HG03460 (cell line): ENCODE measurements at regions not wholly inside any gene's neighbourhood (a gene's known extent, or its start where the extent isn't known, plus 50 kb on each side); places are given as distances from the start of the nearest gene placed in this dataset.
A peak's percentile ranks its signal among the peaks of the same experiment; 100 is the strongest.

Experiments used
- ATAC-seq: cut with Tn5 transposase; IDR thresholded peaks from one replicate; pipeline ENCODE4 v1.9.1; 2021; ENCODE audit not compliant: unreplicated experiment

DNA sequence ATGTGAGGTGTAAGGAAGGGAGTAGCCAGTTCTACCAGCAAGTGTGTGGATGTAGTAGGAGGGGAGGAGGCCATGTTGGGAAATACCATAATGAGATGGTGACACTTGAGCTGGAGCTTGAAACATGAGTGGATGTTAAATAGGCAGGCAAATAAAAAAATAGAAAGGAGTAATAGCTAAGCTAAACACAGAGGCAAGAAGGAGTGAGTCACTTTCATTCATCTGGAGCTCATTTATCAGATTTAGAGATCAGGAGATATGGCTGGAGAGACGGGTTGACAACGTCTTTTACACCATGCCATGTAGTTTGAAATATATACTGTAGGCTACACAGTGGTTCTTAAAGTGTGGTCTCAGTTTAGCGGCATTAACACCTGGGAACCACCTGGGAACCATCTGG, 390.5 kb downstream of the DIPK2A start:
- no peak for ATAC-seq

DNA sequence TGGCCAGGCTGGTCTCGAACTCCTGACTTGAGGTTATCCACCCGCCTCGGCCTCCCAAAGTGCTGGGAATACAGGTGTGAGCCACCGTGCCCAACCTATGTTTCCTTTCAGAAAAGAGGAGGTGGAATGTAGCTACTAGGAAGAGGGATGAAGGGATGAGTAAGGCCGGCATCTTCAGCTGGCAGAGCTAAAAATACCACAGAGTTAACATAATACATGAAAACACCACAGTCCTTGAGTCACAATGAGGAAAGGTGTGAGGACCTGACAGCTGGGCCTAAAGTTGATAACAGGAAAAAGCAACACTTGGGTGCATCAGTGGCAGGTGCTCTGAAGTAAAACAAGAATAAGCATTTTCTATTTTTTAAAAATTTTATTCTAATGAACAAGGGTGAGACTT, 392.2 kb downstream of the DIPK2A start:
- no peak for ATAC-seq

DNA sequence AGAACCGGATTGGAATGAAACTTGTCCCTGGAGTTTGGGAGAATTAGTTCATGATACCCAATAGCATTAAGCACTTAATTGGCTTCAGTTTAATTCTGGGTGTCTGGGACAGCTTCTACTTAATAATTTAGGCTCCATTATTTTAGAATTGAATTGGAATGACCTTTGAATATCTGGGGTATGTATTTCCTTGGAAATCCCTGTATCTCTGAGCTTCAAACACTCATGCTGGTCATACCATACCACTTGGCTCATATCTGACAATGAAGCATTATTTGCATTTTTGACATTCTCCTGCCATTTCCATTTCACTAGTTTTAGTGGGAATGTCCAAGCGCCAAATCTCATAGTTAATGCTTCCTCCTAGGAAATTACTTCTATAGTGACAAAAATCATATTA, 393.1 kb downstream of the DIPK2A start:
- no peak for ATAC-seq

DNA sequence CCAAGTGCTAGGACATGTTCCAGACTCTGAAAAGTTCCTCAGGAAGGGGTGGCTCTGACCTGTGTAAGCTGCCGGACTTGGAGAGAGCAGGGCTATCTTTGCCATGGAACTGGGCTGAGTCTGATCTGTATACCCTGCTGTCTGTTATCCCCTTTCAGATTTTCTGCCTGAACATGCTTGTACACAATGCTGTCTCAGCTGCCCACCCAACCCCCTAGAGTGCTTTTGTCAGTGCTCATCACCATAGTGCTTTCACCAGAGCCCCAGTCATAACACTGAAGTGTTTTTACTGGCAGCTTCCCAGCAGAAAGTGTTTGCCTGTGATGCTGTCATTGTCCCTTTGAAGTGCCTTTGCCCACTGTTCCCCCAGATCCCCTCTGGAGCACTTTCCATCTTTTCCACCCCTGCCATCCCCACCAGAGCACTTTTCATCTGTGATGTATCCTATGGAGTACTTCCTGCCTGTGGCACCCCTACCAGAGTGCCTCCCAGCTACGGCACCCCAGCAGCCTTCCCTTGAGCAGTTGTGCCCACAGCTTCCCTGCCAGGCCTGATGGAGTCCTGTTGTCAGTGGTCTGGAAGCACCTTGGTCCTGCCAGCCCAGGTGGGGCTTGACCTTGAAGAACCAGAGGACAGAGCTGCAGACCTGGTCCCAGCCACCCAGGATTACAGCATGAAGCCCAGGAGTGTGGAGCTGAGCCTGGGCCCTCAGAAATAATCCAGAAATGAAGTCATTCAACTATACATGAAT, 397.7 kb downstream of the DIPK2A start:
- no peak for ATAC-seq

DNA sequence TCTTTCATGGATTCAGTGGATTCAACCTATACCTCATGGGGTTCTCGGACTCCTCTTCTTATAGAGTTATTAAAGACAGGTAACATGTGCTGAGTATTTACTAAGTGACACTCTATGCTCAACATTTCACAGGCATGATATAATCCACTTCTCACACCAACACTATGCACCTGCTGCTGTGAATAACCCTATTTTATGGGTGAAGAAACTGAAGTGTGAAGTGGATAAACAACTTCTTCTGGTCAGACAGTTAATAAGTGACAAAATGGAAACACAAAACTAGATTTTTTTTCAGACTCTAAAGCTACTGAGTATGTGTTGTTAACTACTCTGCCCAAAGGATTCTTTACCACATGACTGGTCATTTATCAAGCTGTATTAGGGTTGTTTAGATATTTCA, 403.5 kb downstream of the DIPK2A start:
- no peak for ATAC-seq

DNA sequence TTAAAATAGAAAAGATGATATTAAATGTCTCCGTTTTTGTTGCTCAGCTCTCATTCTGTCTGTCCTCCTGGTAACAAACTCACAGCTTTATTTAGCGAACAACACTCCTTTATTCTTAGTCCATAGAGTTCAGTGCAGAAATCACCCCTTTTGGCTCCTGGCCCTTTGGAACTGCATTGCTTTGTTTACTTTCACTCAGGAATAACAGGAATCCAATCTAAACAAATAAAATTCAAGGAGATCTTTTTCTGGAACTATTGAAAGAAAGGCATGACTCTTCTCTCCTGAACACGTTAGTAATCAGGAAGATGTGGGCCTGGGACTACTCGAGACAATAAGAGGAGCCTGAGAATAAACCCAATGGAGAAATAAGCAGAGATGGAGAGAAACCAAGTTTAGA, 409.2 kb downstream of the DIPK2A start:
- ATAC-seq, result no peak

DNA sequence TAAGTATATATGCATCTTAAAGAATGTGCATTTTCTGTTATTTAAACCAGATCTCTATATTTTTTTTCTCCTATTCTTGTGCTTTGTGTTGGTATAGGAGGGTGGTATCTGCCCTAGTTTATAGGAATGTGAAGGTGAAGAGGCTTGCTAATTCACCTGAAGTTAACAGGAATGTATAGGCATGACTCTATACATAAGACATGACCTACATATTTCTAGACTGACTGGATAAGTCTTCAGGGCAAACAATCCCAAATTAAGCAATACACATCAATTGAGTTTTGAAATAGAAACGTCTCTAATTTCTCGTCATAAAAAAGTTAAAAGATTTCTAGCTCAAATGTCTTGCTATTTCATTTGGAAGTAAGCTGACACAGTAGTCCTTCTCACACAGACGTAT, 410.0 kb downstream of the DIPK2A start:
- no peak for ATAC-seq

DNA sequence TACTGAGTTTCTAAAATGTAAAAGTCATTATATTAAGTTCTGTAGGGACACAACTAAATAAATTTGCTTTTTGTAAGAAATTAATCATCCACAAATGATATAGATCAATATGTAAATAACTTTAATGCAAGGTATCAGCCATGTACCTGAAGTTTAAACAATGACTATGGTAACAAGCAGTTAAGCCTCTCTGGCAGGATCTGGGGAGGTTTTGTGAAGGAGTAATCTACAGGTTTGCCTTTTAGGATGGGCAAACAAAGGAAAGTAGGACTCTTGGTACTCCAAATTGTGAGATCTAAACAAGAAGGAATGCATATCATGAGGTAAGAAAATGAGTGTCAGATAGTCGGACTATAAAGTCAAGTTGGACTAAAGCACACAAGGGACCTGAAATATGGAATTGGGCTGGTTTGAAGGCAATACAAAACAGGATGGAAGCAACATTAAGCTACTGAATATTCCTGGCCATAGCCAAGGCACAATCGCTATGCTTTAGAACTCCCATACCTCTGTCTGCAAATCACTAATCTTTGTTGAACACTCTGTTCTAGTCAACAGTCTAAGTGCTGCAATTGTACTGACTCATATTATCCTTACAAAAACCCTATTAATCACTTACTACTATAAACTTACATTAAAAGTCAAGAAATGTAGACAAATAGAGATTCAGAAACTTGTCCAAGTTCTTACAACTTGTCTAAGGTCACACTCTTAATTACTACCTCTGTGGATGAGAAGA, 412.8 kb downstream of the DIPK2A start:
- no peak for ATAC-seq

DNA sequence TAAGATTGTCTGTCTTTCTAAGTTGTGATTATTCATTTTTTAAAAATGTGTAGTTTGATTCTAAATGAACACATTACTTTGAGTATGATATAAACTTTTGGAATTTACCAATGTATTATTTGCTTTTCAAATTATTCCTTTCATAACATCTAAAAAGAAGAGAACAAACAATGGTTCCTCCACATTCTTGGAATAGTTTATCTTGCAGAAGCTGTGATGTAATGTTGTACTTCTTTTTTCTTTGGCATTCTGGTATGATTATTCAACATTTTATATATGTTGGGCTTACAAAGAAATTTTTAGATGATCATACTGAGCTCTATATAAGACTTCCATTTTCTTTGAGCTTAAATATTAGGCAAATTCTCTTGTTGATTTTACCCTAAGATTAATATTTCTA, 419.2 kb downstream of the DIPK2A start:
- ATAC-seq, result no peak

DNA sequence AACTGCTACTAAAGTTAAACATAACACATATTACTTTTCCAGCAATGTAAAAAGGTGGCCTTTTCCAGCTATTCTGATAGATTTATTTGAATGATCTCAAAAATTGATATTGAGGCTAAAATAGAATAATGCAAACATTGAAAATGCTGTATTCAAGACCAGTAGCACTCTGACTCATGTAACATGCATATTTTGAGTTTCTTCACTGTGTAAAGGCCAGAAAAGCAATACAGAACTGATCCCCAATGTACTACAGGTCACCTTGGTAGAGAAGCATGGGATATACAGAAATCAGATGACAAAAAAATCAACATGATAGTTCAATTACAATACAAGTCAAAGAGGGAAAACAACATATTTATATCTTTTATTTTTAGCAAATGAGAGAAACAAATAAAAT, 419.6 kb downstream of the DIPK2A start:
- ATAC-seq, result no peak

DNA sequence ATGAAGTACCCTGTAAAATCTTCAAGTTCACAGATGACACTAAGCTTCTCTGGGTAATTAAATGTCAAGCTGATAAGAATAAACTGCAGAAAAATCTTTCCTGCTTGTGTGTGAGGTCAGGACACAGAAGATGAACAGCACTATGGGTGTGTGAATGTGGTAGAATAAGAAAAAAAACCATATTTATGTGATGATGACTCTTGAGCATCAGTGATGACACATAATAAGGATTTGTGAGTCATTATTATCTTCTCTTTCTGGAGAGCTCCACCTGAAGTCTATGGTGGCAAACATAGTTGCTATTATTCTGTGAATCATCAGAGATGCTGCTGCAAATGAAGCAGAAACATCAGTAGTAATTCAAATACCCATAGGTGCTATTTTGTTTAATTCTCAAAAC, 422.4 kb downstream of the DIPK2A start:
- ATAC-seq, result no peak

DNA sequence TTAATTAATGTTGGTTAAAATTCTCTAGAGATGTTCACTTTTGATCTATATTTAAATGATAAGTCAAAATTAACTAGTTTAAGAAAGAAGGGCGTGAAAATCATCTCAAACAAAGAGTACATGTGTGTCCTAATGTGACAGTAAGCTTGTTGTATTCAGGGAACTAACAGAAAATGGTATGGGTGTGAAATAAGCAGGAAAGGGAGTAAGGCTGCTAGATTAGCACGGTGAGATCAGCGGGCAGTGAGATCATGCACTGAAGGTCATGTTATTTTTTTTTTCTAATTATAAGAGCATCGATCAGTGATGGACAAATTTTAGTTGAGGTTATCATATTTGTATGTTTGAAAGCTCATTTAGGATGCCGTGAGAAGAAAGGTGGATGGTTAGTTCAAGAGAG, 430.8 kb downstream of the DIPK2A start:
- no peak for ATAC-seq

DNA sequence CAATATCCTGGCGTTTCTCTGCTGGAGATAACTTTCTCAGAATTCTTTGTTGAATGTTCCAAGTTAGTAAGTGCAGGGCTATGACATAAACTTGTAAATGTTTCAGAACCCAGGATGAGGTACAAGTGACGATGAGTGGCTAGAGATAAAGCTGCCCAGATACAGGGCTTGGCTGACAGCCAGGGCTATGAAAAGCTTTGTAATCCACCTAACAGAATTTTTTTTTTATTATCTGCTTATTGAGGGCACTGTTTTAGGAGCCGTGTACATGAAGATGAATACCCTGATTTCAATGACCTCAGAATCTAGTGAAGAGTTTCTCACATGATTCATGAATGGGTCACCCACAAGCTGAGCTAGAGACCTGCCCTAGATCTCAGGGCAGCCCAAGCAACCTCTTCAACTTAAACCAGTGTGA, 431.4 kb downstream of the DIPK2A start:
- no peak for ATAC-seq

DNA sequence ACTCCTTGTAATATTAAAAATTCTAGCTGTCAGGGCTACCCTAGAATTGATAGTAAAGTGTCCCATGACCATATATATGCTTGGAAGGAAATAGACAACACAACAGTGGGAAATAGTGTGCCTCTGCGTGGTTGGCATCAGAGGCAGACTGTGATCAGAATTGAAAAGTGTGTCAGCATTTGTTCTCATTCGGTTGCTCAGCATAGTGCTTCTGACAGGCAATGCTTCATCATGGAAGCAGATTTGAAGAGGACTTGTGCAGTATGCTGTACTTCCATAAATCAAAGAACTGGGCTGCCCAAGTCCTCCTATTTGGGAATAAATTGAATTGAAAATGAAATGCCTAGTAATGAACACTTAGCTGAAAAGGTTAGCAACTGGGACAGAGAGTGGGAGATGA, 435.7 kb downstream of the DIPK2A start:
- no peak for ATAC-seq

DNA sequence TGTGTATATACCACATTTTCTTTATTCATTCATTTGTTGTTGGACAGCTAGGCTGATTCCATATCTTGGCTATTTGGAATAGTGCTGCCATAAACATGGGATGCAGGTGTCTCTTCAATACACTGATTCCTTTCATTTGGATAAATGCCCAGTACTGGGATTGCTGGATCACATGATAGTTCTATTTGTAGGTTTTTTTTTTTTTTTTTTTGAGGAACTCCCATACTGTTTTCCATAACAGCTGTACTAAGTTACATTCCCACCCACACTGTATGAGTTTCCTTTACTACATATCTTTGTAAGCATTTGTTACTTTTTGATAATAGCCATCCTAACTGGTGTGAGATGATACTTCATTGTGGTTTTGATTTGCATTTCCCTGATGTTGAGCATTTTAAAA, 437.7 kb downstream of the DIPK2A start:
- no peak for ATAC-seq

DNA sequence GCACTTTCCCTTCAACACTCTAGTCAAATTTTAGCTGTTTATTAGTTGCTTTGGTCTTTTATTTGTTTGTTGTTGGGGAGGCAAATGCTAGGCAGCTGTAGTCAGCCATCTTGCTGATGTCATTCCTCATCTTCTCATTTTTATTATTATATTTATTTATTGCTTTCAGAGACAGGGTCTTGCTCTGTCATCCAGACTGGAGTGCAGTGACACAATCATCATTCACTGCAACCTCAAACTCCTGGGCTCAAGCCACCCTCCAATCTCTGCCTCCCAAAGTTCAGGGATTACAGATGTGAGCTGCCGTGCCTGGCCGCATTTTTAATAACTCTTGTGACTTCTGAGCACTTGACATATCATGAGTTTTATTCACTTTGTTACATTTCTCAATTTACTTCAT, 441.4 kb downstream of the DIPK2A start:
- no peak for ATAC-seq

DNA sequence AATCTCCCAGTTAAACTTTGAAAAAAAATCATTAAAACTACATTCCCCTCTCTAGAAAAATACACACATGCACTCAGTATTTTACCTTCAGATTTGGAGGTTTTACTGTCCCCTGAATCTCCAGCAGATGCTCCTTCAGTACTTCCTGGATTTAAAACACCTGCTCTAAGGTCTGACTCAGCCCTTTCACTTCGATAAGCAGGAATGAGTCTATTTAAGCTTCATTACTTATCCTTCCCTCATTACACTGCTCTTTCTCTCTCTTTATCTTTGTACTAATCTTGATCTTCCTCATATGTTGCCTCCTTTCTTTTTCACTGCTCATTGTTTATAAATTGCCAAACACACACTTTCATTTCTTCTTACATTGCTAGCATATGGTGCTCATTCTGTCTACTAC, 443.9 kb downstream of the DIPK2A start:
- no peak for ATAC-seq

DNA sequence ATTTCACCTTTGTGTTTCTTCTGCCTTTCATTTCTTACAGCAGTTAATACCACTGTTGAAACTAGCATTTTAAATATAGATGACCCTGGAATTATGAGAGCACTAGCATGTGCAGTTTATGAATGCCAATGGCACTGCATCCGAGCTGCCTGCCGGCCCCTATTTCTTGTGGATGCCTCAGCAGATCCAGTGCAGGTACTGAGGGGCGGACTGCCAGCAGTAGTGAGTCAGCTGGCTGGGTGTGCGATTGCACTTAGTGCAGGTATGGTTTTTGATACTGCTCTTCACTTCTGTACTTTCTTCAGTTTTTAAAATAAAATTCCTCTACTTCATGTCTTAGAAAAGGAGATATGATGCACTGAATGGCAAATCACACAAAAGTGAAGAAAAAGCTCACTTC, 453.0 kb downstream of the DIPK2A start:
- no peak for ATAC-seq

DNA sequence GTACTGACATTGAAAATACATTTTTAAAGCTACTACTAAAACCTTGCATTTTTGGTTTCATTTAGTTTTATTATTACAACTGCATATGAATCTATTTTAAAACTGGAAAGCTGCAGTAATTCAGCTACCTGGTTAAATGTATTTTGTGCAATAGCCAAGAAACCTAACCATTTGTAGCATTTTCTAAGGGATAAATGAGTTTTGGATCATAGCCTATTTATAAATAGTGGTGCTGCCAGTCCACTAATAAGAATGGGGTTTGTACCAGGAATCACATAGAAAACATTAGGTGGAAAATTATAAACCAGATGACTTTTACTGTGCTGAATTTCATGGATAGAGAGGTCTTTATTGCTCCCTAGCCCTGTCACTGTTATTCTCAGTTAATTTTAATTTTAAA, 454.7 kb downstream of the DIPK2A start:
- ATAC-seq, result no peak

DNA sequence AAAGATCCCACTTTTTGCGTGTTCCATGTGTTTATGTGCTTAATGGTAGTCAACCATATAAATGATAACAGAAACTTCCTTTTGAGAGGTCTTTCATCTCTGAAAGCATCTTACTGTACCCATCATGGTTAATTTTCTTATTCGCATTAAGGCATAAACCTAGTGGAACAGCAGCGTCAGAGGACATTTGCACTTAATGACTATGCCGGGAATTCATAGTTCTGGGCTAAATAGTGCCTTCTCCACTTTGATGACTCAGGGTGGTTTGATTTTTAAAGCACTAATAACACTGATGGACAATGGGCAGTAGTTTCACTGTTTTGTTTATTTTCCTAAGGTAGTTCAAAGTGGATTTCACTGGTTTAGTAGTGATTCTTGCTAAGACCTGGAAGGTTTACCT, 455.3 kb downstream of the DIPK2A start:
- no peak for ATAC-seq

DNA sequence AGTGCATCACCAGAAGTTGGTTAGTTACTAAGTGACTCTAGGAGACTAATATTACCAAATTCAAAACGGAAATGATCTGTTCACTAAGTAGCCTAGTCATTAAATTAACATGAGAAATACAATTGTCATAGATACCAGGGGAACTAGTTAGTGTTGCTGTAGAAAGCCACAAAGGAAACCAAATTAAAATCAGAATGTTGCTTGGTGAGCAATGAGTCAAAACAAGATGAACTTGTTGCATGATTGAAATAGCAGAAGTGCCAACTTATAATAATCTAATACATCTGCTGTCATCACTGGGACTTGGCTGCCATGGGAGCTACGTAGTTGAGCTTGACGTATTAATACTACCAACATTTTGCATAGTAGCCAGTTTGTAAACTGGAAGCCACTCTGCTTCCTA, 458.1 kb downstream of the DIPK2A start:
- peak; percentile 72 for ATAC-seq

DNA sequence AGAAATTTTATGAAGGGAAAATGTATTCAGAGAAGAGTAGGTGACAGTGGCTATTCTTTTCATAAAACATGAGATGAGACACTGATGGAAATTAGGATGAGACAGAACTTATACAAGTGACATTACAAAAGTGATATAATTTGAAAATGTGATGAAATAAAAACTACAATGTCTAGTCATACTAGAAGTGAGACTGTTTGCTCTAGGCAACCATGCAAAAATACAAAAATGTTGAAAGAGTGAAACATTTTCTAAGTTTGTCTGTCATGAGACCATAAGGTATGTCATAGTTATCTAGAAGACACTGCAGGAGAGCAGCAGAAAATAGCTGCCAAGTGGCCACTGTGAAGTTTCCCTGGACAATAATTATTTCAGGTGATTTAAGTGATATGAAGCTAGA, 459.5 kb downstream of the DIPK2A start:
- ATAC-seq, result no peak

DNA sequence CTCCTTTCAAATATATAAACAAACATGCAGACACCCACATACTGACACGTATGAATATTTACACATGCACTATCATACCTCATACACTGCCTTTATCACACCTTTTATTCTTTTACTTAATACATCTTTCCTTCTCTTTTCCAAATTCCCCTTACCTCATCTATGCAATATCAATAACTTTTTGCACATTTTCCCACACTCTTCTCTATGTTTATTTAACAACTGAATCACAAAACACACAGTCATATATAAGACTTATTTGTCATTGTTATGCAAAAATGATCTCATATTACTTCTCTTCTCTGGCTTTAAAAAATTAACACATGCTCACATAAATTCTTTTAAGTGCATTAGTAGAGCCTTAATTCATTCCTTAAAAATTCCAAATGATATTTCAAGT, 461.4 kb downstream of the DIPK2A start:
- ATAC-seq, result no peak
